SJCRH30 (cell line): ENCODE measurements at regions not wholly inside any gene's neighbourhood (a gene's known extent, or its start where the extent isn't known, plus 50 kb on each side); places are given as distances from the start of the nearest gene placed in this dataset.

Source experiments
- DNase-seq, 2 experiments: peaks; one replicate each; pipeline ENCODE4 v3.0.0-alpha.2; 2015 to 2020
- H3K27ac ChIP-seq: fragments of 250-450 bp; sonication (Bioruptor Pico); 2 replicates; pipeline ENCODE4 v1.5.1; 2020; ENCODE audit warnings: mild to moderate bottlenecking, moderate library complexity
- H3K27me3 ChIP-seq: fragments of 250-450 bp; sonication (Bioruptor Pico); 2 replicates; pipeline ENCODE4 v1.5.1; 2020; ENCODE audit warnings: mild to moderate bottlenecking, moderate library complexity
- H3K36me3 ChIP-seq: fragments of 250-450 bp; sonication (Bioruptor Pico); 2 replicates; pipeline ENCODE4 v1.5.1; 2020; ENCODE audit warnings: mild to moderate bottlenecking, moderate library complexity
- H3K4me1 ChIP-seq: fragments of 250-450 bp; sonication (Bioruptor Pico); 2 replicates; pipeline ENCODE4 v1.5.1; 2020; ENCODE audit warnings: mild to moderate bottlenecking, moderate library complexity
- H3K4me3 ChIP-seq: fragments of 250-450 bp; sonication (Bioruptor Pico); 2 replicates; pipeline ENCODE4 v1.5.1; 2020; ENCODE audit warnings: mild to moderate bottlenecking, moderate library complexity
- H3K9me3 ChIP-seq: fragments of 250-450 bp; sonication (Bioruptor Pico); replicated peaks from 2 replicates; pipeline ENCODE4 v1.5.1; 2020; ENCODE audit warnings: mild to moderate bottlenecking, moderate library complexity

- Histone ChIP-seq H3K36me3 (no peaks in the 10 kb centered on the region), H3K9me3 (no peaks in the 10 kb centered on the region), H3K4me3 (no peak overlapping the region), H3K27me3 (no peaks in the 10 kb centered on the region), H3K27ac (no peak overlapping the region), H3K4me1 (no peaks in the 10 kb centered on the region)
- DNase-seq, result no peak
These were observed 56.4 kb upstream of the F13A1 start for GRCh38 chr6:6376845-6377244.

- no peaks in the 10 kb centered on the region for H3K4me1 ChIP-seq
- no peaks in the 10 kb centered on the region for H3K27me3 ChIP-seq
- DNase-seq, result no peak
- H3K36me3 ChIP-seq, result no peaks in the 10 kb centered on the region
- no peak overlapping the region for H3K4me3 ChIP-seq
- H3K9me3 ChIP-seq, result no peaks in the 10 kb centered on the region
- H3K27ac ChIP-seq, result no peak overlapping the region
These were observed 57.2 kb upstream of the F13A1 start for GRCh38 chr6:6377621-6378020.

GRCh38 chr6:6379573-6379972 lies 59.1 kb upstream of the F13A1 start:
- Histone ChIP-seq H3K4me1 (no peaks in the 10 kb centered on the region; the same call in 1 of the 2 replicates), H3K36me3 (no peaks in the 10 kb centered on the region), H3K9me3 (no peaks in the 10 kb centered on the region), H3K27ac (no peak overlapping the region), H3K27me3 (no peaks in the 10 kb centered on the region), H3K4me3 (no peak overlapping the region)
- DNase-seq, result peak in 1 of 2 experiments; percentile 16

GRCh38 chr6:6384520-6384919 lies 64.1 kb upstream of the F13A1 start:
- no peaks in the 10 kb centered on the region for H3K27me3 ChIP-seq
- no peaks in the 10 kb centered on the region; the same call in 1 of the 2 replicates for H3K4me1 ChIP-seq
- no peaks in the 10 kb centered on the region for H3K36me3 ChIP-seq
- DNase-seq, result peak in 1 of 2 experiments; percentile 28
- no peak overlapping the region for H3K4me3 ChIP-seq
- no peaks in the 10 kb centered on the region for H3K9me3 ChIP-seq
- no peak overlapping the region for H3K27ac ChIP-seq

GRCh38 chr6:6386010-6386409 lies 65.5 kb upstream of the F13A1 start:
- Histone ChIP-seq H3K27ac (no peak overlapping the region), H3K4me1 (no peaks in the 10 kb centered on the region; the same call in 1 of the 2 replicates), H3K9me3 (no peaks in the 10 kb centered on the region), H3K27me3 (no peaks in the 10 kb centered on the region), H3K4me3 (no peak overlapping the region), H3K36me3 (no peaks in the 10 kb centered on the region)
- no peak for DNase-seq

- Histone ChIP-seq H3K36me3 (no peaks in the 10 kb centered on the region), H3K9me3 (no peaks in the 10 kb centered on the region), H3K27me3 (no peaks in the 10 kb centered on the region), H3K4me3 (no peak overlapping the region), H3K4me1 (no peaks in the 10 kb centered on the region), H3K27ac (no peak overlapping the region)
- no peak for DNase-seq
These were observed 70.6 kb upstream of the F13A1 start for GRCh38 chr6:6390849-6391602.

- Histone ChIP-seq H3K27me3 (no peaks in the 10 kb centered on the region), H3K36me3 (no peaks in the 10 kb centered on the region), H3K4me3 (no peak overlapping the region), H3K27ac (no peak overlapping the region), H3K9me3 (no peaks in the 10 kb centered on the region), H3K4me1 (no peaks in the 10 kb centered on the region)
- DNase-seq, result no peak
These were observed 72.0 kb upstream of the F13A1 start for GRCh38 chr6:6392214-6393068.

- Histone ChIP-seq H3K27ac (no peak overlapping the region), H3K9me3 (no peaks in the 10 kb centered on the region), H3K27me3 (no peaks in the 10 kb centered on the region), H3K4me1 (no peaks in the 10 kb centered on the region), H3K36me3 (no peaks in the 10 kb centered on the region), H3K4me3 (no peak overlapping the region)
- DNase-seq, result no peak
These were observed 72.6 kb upstream of the F13A1 start for GRCh38 chr6:6393069-6393529.

GRCh38 chr6:6395581-6396197 lies 75.2 kb upstream of the F13A1 start:
- H3K27ac ChIP-seq, result no peak overlapping the region
- no peaks in the 10 kb centered on the region for H3K9me3 ChIP-seq
- DNase-seq, result no peak
- no peaks in the 10 kb centered on the region for H3K27me3 ChIP-seq
- no peaks in the 10 kb centered on the region for H3K36me3 ChIP-seq
- H3K4me1 ChIP-seq, result no peaks in the 10 kb centered on the region
- H3K4me3 ChIP-seq, result no peak overlapping the region

GRCh38 chr6:6397842-6398241 lies 77.4 kb upstream of the F13A1 start:
- no peak overlapping the region for H3K27ac ChIP-seq
- no peaks in the 10 kb centered on the region for H3K36me3 ChIP-seq
- DNase-seq, result no peak
- no peaks in the 10 kb centered on the region for H3K9me3 ChIP-seq
- no peaks in the 10 kb centered on the region for H3K27me3 ChIP-seq
- H3K4me3 ChIP-seq, result no peak overlapping the region
- H3K4me1 ChIP-seq, result no peaks in the 10 kb centered on the region

GRCh38 chr6:6399568-6399967 lies 79.1 kb upstream of the F13A1 start:
- H3K27ac ChIP-seq, result no peak overlapping the region
- no peaks in the 10 kb centered on the region for H3K4me1 ChIP-seq
- no peaks in the 10 kb centered on the region for H3K9me3 ChIP-seq
- no peaks in the 10 kb centered on the region for H3K36me3 ChIP-seq
- no peak for DNase-seq
- no peak overlapping the region for H3K4me3 ChIP-seq
- H3K27me3 ChIP-seq, result no peaks in the 10 kb centered on the region

- Histone ChIP-seq H3K36me3 (no peaks in the 10 kb centered on the region), H3K27me3 (no peaks in the 10 kb centered on the region), H3K4me3 (no peak overlapping the region), H3K27ac (no peak overlapping the region), H3K4me1 (no peaks in the 10 kb centered on the region), H3K9me3 (no peaks in the 10 kb centered on the region)
- no peak for DNase-seq
These were observed 80.9 kb upstream of the F13A1 start for GRCh38 chr6:6401401-6401800.

- Histone ChIP-seq H3K27me3 (no peaks in the 10 kb centered on the region), H3K36me3 (no peaks in the 10 kb centered on the region), H3K27ac (no peak overlapping the region), H3K4me3 (no peak overlapping the region), H3K9me3 (no peaks in the 10 kb centered on the region), H3K4me1 (no peaks in the 10 kb centered on the region)
- DNase-seq, result no peak
These were observed 81.5 kb upstream of the F13A1 start for GRCh38 chr6:6402006-6402405.

GRCh38 chr6:6402591-6402990 lies 82.1 kb upstream of the F13A1 start:
- no peak for DNase-seq
- Histone ChIP-seq H3K36me3 (no peaks in the 10 kb centered on the region), H3K4me1 (no peaks in the 10 kb centered on the region), H3K4me3 (no peak overlapping the region), H3K27ac (no peak overlapping the region), H3K27me3 (no peaks in the 10 kb centered on the region), H3K9me3 (no peaks in the 10 kb centered on the region)

- Histone ChIP-seq H3K36me3 (no peaks in the 10 kb centered on the region), H3K27me3 (no peaks in the 10 kb centered on the region), H3K4me1 (no peaks in the 10 kb centered on the region), H3K27ac (no peak overlapping the region), H3K9me3 (no peaks in the 10 kb centered on the region), H3K4me3 (no peak overlapping the region)
- DNase-seq, result no peak
These were observed 84.6 kb upstream of the F13A1 start for GRCh38 chr6:6405031-6405430.
